Left colon (tissue), 2 donors: ENCODE measurements at regions not wholly inside any gene's neighbourhood (a gene's known extent, or its start where the extent isn't known, plus 50 kb on each side); places are given as distances from the start of the nearest gene placed in this dataset.

Source experiments
- ATAC-seq: fragments of 200-7000 bp; cut with Tn5 transposase; one replicate; pipeline ENCODE4 v1.9.1; 2020; ENCODE audit warnings: mild to moderate bottlenecking, moderate library complexity
- DNase-seq, 2 donors: peaks; one replicate each; pipeline ENCODE4 v3.0.0-alpha.2; 2020
- intact Hi-C, 2 donors: fragments of 100-400 bp; cut with DNase I in 1 of 2; cut with micrococcal nuclease in 1 of 2; formaldehyde crosslinking; loops; one replicate each; pipeline versions ENCODE4 v1.11.2 to v1.14.0; 2022; cut with DNase I, micrococcal nuclease
- donor health status: DM: no; HTN: no; CAD: no.
- donor health status: DM: yes; HTN: yes; CAD: no.

DNA sequence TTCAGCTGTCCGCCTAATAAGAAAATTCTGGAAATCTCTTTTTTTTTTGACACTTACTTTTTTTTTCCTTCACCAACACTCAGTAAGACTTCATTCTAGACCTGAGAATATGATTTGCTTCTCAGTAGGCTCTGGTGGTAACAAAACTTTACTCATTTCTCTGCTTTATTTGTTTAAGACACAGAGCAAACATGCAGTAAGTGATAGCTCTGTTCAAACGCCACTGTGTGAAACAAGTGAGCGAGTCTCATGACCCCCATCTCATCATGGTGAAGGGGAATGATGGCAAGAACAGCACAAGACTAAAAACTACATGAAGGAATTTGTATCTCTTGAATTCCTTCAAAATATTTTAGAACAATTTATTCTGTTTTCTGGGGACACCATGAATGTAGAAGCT lies 541.6 kb upstream of the POU3F2 start:
- DNase-seq = no peak
- ATAC-seq = no peak
- intact Hi-C loops = no loop called here

DNA sequence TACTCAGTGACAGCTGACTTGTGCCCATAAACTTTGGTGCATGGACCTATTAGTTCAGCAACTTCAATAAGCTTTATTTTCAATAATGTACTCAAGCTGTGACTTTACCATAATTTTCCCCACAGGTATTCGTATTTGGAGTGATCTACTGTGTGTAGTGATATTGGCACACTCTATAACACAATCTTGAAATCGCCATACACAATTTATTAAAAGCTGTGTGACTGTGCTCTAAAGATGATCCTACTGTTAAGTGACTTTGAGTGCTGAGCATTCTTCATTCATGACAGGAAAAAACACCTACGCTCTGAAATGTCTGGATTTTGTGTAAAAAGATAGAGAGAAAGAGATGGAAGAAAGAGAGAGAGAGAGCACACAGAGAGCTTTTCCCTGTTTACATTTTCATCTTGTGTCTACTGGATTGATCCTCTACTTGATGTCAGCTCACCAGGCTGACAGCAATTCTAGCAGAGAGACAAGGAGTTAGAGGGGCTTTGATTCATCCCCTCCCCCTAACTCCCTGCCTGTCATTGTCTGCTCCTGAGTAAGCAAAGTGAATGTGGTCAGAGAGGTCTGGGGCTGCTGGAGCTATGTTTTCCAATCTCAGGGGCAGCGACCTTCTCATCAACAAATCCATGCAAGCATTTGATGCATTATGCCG lies 538.7 kb upstream of the POU3F2 start:
- DNase-seq = no peak
- intact Hi-C loops = no loop called here
- no peak for ATAC-seq

DNA sequence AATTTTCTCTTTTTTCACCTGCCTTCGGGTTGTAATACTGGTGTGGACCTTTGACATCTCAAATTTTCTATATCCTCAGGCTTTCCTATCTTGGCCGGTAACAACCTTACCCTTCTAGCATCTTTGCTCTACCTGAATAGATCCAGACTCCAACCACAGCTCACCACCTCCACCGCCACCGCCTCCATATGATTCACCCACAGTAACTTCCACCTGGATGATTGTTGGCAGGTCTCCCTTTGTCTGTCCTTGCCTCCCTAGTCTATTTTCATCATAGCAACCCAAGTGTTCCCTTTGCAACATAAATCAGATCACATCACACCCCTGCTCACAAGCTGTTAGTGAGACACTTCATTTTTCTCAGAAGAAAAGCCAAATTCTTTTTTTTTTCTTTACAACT lies 525.8 kb upstream of the POU3F2 start:
- intact Hi-C loops = no loop called here
- DNase-seq = no peak
- ATAC-seq = no peak

- intact Hi-C loops = no loop called here
- ATAC-seq = no peak
- DNase-seq = no peak
These were observed 523.9 kb upstream of the POU3F2 start for GRCh38 chr6:98310443-98310842.

- intact Hi-C loops = no loop called here
These were observed 510.8 kb upstream of the POU3F2 start for GRCh38 chr6:98323605-98324004.

DNA sequence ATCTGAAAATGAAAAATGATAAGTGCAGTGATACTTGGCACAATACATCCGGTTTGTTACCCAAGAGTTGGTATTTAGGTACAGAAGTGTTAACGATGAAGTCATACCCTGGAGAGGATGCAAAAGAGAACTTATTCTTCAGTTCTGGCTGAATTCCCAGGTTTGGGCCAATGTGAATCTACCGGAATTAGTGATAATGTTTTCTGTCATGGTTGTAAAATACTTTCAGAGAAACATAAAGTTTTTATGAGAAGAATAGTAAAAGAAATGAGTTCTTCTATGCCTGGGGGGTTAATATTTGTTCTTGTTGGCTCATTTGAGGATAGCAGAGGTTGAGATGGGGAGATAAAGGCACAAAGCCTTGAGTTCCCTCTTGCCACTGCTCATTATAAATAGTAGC lies 509.9 kb upstream of the POU3F2 start:
- no peak for ATAC-seq

More at GRCh38 chr6:98323605-98324004, 510.8 kb upstream of the POU3F2 start:
- ATAC-seq (no peak), DNase-seq (no peak)

DNA sequence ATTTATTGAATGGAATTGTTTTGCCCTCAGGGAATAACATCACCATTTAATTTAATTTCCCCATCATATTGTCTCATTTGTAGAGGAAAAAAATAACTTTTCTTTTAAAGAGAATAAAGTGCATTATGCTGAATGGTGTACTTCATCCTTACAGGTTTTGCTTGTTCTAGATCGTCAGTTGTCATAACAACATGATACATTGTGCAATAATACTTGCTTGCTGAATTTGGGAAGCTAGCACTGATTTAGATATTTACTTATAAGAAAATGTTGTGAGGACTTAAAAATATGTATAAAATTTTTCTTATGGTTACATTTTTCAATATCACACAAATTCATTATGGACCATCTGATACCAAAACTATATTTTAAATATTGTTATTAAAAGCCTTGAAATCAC lies 509.0 kb upstream of the POU3F2 start:
- no peak for DNase-seq
- intact Hi-C loops = no loop called here
- ATAC-seq = no peak

More for the DNA sequence above, 509.9 kb upstream of the POU3F2 start:
- intact Hi-C loops = no loop called here
- DNase-seq = no peak

DNA sequence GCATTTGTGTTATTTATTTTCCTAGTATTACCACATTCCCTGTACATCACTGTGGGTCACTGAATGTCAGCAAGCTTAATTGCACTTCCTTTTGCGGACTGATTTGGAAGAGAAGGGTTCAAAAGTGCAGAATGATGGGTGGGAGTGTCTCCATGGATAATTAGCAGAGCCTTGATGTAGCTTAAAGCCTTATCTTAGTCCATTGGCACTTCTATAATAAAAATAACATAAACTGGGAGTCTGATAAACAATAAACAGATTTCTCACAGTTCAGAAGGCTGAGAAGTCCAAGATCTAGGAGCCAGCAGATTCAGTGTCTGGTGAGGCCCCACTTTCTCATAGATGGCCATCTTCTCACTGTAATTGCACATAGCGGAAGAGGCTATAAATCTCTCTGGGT lies 501.1 kb upstream of the POU3F2 start:
- DNase-seq = no peak
- intact Hi-C loops = no loop called here
- ATAC-seq = no peak

DNA sequence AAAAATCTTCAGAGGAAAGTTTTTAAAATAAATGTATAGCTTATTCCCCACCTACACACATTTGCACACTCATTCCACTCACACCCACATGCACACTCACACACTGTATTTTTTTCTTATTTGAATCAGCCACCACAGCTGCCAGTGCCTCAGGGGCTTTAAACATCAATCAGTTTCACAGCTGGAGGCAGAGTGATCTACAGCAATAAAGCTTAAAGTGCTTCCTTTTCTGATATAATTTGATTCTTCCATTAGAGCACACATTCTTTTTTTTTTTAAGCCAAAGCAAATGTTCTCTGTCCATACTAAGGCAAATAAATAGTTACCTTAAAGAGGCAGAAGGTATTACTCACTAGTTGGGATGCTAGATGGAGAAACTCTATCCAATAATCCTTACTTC lies 498.8 kb upstream of the POU3F2 start:
- intact Hi-C loops = no loop called here
- no peak for ATAC-seq
- no peak for DNase-seq

GRCh38 chr6:98339506-98339905 lies 494.9 kb upstream of the POU3F2 start:
- ATAC-seq (no peak), DNase-seq (no peak)
- intact Hi-C loops = no loop called here

DNA sequence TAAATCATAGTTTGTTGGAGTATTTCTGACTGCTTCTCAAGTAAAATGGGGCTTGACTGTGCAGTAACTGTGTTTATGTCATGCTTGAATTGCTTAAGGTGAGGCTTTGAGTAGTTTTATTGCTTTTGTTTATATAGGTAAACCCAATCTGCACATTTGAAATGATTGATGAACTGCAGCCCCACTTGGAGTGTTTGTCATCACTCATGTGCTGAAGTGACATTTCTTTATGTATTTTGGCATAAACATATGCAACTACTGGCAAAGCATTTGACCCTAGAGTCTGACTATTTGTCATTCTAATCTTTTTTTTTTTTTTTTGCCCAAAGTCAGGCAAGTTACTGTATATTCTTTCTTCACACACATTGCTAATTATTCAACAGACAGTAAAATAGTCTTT lies 491.4 kb upstream of the POU3F2 start:
- DNase-seq = no peak
- ATAC-seq = no peak
- intact Hi-C loops = no loop called here

DNA sequence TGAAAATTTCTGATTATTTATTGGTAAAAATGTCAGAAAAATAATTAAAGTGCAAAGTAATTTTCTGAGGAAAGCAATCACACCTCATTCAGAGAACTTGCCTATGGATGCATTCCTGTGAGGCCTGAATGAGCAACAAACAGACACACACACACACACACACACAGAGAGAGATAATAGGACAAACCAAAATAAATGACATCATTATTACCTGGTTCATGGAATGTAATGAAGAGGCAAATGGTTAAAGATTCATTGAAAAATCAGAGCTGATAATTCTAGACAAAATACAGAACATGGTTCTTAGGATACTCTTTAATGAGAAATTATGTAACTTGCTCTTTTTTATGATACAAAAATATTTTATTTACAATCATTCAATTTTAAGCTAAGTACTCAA lies 490.6 kb upstream of the POU3F2 start:
- intact Hi-C loops = no loop called here
- no peak for DNase-seq
- ATAC-seq = no peak

DNA sequence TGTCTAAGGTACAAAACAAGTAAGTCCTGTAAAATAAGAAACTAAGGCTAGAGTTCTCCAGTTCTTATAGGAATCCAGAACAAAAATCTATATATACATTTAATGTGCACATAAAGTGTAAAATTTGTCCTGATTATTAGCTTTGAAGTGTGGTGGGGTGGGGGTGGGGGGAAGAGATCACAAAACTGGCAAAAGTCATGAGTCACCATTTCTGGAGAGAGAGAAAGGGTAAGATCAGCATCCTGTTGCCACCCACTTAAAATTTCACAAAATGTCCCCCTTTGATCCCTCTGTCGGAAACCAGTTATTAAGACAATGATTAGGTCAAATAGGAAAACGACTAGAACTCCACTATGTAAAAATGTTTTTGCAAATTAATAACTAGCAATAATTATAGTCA lies 482.0 kb upstream of the POU3F2 start:
- intact Hi-C loops = no loop called here
- DNase-seq (no peak), ATAC-seq (no peak)

- ATAC-seq (no peak), DNase-seq (no peak)
- intact Hi-C loops = no loop called here
These were observed 476.2 kb upstream of the POU3F2 start for GRCh38 chr6:98358173-98358572.

DNA sequence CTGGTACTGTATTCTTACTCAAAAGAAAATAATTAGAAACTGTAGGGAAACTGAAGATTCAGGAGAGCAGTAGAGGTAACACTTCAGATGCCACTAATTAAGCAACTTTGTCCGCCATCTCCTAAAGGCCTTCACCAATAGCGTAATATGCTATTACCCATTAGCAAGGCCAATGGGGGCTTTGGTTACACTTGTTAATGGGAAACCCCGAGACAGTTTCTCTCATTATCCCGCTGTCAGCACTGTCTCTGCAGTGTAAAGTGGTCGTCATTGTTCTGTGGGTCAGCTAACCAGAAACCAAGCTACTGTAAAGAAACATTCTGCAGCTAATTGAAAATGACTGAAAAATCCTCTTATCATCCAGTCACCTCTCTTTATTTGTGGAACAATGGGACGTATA lies 468.0 kb upstream of the POU3F2 start:
- intact Hi-C loops = no loop called here
- DNase-seq (no peak), ATAC-seq (no peak)

DNA sequence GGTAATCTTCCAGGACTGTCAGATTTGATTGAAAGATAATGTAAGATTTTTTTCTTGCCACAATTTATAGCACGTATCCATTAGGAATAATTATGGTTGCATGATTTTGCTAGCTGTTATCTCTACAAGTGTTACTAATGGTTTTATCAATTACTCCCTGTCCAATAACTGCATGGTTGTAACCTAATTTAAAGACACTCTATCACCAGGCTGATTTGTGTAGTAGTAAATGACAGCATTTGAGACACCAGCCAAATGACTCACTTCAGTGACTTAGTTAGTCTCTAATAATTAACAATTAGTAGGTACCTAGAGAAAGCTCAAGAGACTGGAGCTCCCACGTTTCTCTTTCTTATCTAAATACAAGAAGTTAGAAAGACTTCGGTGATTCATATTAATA lies 453.8 kb upstream of the POU3F2 start:
- DNase-seq = no peak
- intact Hi-C loops = no loop called here
- no peak for ATAC-seq

GRCh38 chr6:98382246-98382645 lies 452.1 kb upstream of the POU3F2 start:
- ATAC-seq = no peak
- intact Hi-C loops = no loop called here

DNA sequence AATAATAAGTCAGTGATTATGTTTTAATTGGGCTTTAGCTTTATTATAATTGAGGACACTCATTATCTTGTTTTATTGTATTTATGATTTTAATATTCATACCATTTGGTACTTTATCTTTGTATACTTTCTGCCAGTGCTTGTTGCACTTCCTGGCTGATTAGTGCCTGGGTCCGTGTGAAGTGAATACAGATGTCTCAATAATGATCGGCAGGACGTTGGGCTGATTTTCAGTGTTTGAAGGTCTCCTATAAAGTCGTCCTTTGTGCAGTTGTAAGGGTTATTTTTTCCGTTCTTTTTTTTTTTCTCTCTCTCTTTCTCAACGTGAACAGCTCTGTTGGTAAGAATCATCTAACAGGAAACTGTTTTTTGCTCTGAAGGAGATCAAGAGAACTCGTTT lies 450.0 kb upstream of the POU3F2 start:
- DNase-seq = no peak
- no peak for ATAC-seq
- intact Hi-C loops = no loop called here

More at GRCh38 chr6:98382246-98382645, 452.1 kb upstream of the POU3F2 start:
- DNase-seq = no peak

DNA sequence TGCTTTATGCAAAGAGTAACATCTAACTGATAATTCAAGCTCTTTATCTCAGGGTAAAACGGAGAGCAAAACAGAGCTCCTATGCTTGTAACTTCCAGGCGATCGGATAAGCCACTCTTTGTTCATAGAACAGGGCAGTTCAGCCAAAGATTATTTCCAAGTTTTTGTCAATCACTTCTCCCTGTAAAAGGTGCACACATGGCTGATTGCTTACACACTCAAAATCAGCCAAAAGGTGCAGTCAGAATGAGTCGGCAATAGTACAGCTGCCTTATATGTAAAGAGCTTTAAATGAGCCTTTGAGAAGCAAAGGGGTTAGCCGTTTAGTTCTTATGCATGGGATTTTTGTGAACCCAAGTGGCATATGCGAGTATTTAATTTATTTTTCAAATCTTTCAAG lies 449.6 kb upstream of the POU3F2 start:
- ATAC-seq (no peak), DNase-seq (no peak)
- intact Hi-C loops = no loop called here

GRCh38 chr6:98395610-98396166 lies 438.7 kb upstream of the POU3F2 start:
- DNase-seq (no peak), ATAC-seq (no peak)
- intact Hi-C loops = no loop called here

DNA sequence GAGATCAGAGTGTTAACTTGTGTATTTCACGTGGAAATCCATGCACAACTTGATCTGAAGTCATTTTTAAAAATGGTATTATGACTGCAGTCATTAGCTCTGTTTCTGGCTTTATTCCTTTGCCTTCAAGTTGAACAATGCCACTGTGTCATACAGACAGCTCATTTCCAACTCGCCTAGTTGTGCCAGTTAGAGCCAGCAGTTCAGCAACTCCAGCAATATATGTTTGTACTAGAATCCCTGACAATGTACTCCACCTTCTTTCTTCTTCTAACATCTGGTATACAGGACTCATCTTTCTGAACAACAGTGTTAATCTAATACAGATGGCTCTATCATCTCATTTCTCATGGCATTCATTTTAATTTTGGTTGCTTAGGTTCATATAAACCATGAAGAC lies 418.3 kb upstream of the POU3F2 start:
- intact Hi-C loops = no loop called here
- DNase-seq (no peak), ATAC-seq (no peak)
